Esophagus squamous epithelium (tissue), 5 donors: ENCODE measurements at regions not wholly inside any gene's neighbourhood (a gene's known extent, or its start where the extent isn't known, plus 50 kb on each side); places are given as distances from the start of the nearest gene placed in this dataset.

Source experiments
- DNase-seq: peaks from one replicate; lab custom pipeline; 2025; lab: John Stamatoyannopoulos, UW
- H3K27ac ChIP-seq, 4 donors: fragments of 200-600 bp; sonication (generic); one replicate each; pipeline ENCODE4 v1.5.1; 2016 to 2019; ENCODE audit warnings: mild to moderate bottlenecking in 1 of 4
- H3K27me3 ChIP-seq, 4 donors: fragments of 200-600 bp; sonication (generic); 1 replicate in 3 of 4; 2 replicates in 1 of 4; pipeline versions ENCODE4 v1.5.1 to v1.6.0; 2017 to 2021; ENCODE audit warnings: antibody characterized with exemption in 1 of 4
- H3K36me3 ChIP-seq, 3 donors: fragments of 200-600 bp; sonication (generic); one replicate each; pipeline ENCODE4 v1.5.1; 2016 to 2019
- H3K4me1 ChIP-seq, 3 donors: fragments of 200-600 bp; sonication (generic); one replicate each; pipeline ENCODE4 v1.5.1; 2017 to 2019
- H3K4me3 ChIP-seq, 4 donors: fragments of 200-600 bp; sonication (generic); 1 replicate in 3 of 4; 2 replicates in 1 of 4; pipeline ENCODE4 v1.5.1; 2016 to 2019; ENCODE audit warnings: mild to moderate bottlenecking in 2 of 4, moderate library complexity in 1 of 4
- H3K9me3 ChIP-seq, 3 donors: fragments of 200-600 bp; sonication (generic); one replicate each; pipeline ENCODE4 v1.5.1; 2016 to 2019
- POLR2A ChIP-seq, 4 donors: fragments of 450-650 bp; IDR thresholded peaks; one replicate each; pipeline ENCODE4 v1.6.1; 2017; ENCODE audit warnings: antibody characterized with exemption in 4 of 4, mild to moderate bottlenecking in 4 of 4, moderate library complexity in 3 of 4
- WGBS, 2 donors: methylation state at CpG; one replicate each; pipeline ENCODE4 v1.1.5; 2018; 5-methylcytosine and 5-hydroxymethylcytosine counted together
- intact Hi-C: fragments of 100-400 bp; cut with DNase I; formaldehyde crosslinking; loops from one replicate; pipeline ENCODE4 v1.15.0; 2022
- TF ChIP-seq, protein P1 (sequence below), 6 experiments: fragments of 450-650 bp in 4 of 6; fragments of 200-600 bp in 2 of 6; sonication (generic) in 2 of 6; IDR thresholded peaks; one replicate each; pipeline ENCODE4 v1.5.1; 2016 to 2019; ENCODE audit warnings: antibody characterized with exemption in 6 of 6, mild to moderate bottlenecking in 4 of 6, moderate library complexity in 4 of 6
- donor health status: DM: yes; HTN: yes; CAD: no.

DNA sequence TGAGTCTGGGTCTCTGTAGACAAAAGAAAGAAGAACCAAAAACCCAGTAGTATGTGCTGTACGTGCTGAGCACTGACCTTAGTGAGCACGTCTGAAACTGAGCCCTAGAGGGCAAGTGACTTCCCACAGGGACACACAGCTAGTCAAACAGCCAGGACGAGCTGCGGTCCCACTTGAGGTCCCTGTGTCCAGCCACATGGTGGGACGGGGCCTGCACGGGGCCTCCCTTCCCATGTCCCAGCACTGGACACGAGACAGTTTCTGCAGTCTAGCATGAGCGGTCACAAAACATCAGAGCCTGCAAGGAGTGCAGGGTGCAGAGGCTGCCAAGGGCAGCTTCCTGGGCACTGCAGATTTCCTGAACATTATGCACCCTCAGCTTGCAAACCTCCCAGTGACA lies 121.6 kb downstream of the NCOR2 start:
- Histone ChIP-seq H3K36me3 (peaks cover 4 to 99% (median 17%) of the 10 kb centered on the region in 3 donors), H3K4me1 (peaks cover 3 to 29% (median 4%) of the 10 kb centered on the region in 3 donors), H3K9me3 (no peaks in the 10 kb centered on the region), H3K27ac (no peak overlapping the region), H3K4me3 (no peak overlapping the region), H3K27me3 (no peaks in the 10 kb centered on the region)
- 84 to 86% methylated on average over 5 to 6 of the region's 8 CpGs for WGBS, 2 donors
- no peak for DNase-seq
- intact Hi-C loops, result no loop called here
- no peak for TF ChIP-seq POLR2A (IDR thresholded peaks at IDR 0.05)
- TF ChIP-seq, protein P1, sequence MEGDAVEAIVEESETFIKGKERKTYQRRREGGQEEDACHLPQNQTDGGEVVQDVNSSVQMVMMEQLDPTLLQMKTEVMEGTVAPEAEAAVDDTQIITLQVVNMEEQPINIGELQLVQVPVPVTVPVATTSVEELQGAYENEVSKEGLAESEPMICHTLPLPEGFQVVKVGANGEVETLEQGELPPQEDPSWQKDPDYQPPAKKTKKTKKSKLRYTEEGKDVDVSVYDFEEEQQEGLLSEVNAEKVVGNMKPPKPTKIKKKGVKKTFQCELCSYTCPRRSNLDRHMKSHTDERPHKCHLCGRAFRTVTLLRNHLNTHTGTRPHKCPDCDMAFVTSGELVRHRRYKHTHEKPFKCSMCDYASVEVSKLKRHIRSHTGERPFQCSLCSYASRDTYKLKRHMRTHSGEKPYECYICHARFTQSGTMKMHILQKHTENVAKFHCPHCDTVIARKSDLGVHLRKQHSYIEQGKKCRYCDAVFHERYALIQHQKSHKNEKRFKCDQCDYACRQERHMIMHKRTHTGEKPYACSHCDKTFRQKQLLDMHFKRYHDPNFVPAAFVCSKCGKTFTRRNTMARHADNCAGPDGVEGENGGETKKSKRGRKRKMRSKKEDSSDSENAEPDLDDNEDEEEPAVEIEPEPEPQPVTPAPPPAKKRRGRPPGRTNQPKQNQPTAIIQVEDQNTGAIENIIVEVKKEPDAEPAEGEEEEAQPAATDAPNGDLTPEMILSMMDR (IDR thresholded peaks at IDR 0.05), result no peak

DNA sequence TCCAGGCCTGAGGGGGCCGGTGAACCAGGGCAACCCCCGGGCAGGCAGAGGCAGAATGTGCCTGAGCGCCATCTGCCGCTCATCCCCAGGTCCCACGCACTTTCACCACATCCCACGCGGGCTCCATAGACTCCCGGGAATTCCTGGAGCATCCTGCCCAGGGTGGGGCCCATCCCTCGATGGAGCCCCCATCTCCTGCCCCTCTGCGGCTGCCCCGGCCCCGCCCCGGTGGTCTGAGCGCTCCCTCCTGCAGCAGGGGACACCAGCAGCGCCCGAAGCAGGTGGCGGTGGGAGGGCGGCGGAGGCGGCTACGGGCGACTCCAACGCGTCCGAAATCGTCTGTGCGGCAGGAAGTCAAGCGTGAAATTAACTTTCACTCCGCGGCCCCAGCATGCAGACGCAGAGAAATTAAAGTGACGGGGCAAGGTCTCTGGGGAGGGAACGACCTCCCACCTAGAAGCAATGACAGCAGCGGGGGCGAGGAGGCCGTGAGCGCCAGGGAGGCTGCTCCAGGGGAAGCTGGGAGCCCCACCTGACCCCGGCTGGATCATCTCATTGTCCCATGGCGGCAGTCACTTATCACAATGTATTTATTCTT lies 122.2 kb downstream of the NCOR2 start:
- H3K27ac ChIP-seq, result no peak overlapping the region
- intact Hi-C loops, result no loop called here
- no peaks in the 10 kb centered on the region for H3K27me3 ChIP-seq
- H3K4me3 ChIP-seq, result no peak overlapping the region
- H3K4me1 ChIP-seq, result peaks cover 3 to 31% (median 10%) of the 10 kb centered on the region in 3 donors
- H3K9me3 ChIP-seq, result no peaks in the 10 kb centered on the region
- DNase-seq, result no peak
- peaks cover 4 to 99% (median 17%) of the 10 kb centered on the region in 3 donors for H3K36me3 ChIP-seq
- TF ChIP-seq, protein P1 (IDR thresholded peaks at IDR 0.05), result no peak
- TF ChIP-seq POLR2A (IDR thresholded peaks at IDR 0.05), result no peak
- 78 to 87% methylated on average over 19 to 21 of the region's 39 CpGs for WGBS, 2 donors

DNA sequence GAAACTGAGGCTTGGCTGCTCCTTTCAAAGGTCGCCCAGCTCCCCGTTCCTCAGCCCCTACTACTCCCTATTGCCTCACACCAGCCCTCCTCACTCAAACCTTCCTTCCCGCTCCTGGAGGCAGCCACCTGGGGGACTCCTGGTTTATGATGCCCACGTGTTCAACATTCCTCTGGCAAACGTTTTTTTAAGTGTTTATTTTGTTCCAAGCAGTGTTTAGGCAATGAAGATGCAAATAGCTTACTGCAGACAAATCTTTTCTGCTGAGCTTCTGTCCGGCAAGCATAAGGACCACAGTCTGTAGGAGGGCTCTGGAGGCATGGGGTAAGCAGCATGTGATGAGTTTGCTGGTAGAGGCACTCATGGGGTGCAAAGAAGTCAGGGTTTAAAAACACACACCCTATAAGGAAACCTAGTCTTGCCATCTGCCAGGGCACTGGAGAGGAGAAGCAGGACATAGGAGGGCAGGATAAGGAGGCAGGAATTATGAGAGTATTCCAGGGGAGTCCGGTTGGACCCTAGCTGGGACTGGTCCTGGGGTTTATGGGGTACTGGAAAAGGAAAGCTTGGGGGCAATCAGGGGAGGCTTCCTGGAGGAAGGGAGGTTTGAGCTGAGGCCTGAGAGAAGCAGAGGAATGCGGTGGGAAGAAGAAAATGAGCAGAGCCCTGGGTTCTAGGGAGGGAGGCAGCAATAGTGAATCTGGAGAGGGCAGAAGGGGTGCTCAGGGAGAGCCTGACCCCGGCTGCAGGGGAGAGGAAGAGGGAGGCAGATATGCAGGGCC lies 123.3 kb downstream of the NCOR2 start:
- TF ChIP-seq POLR2A (IDR thresholded peaks at IDR 0.05), result no peak
- TF ChIP-seq, protein P1 (IDR thresholded peaks at IDR 0.05), result no peak
- Histone ChIP-seq H3K27me3 (no peaks in the 10 kb centered on the region), H3K36me3 (peaks cover 0 to 93% (median 17%) of the 10 kb centered on the region in 3 donors), H3K9me3 (no peaks in the 10 kb centered on the region), H3K4me1 (peaks cover 3 to 36% (median 10%) of the 10 kb centered on the region in 3 donors), H3K4me3 (no peak overlapping the region), H3K27ac (no peak overlapping the region)
- intact Hi-C loops, result no loop called here
- no peak for DNase-seq
- 74 to 78% methylated on average over 9 of the region's 9 CpGs for WGBS, 2 donors

DNA sequence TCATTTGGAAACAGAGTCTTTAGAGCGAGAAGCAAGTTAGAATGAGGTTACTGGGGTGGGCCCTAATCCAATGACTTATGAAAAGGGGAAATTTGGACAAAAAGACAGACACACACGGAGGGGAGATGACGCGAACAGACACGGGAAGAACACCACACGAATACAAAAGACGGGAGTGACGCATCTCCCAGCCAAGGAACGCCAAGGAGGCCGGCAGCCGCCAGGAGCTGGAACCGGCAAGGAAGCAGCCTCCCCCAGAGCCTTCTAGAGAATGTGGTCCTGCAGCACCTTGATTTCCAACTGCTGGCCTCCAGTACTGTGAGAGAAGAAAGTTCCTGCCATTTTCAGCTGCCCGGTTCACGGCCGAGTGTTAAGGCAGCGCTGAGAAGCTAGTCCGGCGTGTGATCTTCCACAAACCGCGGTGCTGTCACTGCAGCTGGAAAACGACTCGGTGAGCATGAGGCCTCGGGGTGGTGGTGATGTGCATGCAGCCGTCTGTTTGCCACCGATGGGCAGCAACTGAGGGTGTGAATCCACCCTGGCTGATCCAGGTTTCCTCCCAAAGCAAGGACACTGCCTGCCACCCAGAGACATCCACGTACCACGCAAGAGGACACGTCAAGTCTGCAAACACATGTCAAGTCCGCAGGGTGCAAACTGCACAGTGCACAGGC lies 124.5 kb downstream of the NCOR2 start:
- Histone ChIP-seq H3K9me3 (no peaks in the 10 kb centered on the region), H3K4me3 (no peak overlapping the region), H3K4me1 (peaks cover 3 to 40% (median 10%) of the 10 kb centered on the region in 3 donors), H3K27me3 (no peaks in the 10 kb centered on the region), H3K36me3 (peaks cover 0 to 87% (median 14%) of the 10 kb centered on the region in 3 donors), H3K27ac (no peak overlapping the region)
- intact Hi-C loops, result no loop called here
- 85 to 91% methylated on average over 20 to 28 of the region's 29 CpGs for WGBS, 2 donors
- TF ChIP-seq POLR2A (IDR thresholded peaks at IDR 0.05), result no peak
- TF ChIP-seq, protein P1 (IDR thresholded peaks at IDR 0.05), result no peak
- no peak for DNase-seq
